GM23338 (cell line): ENCODE measurements at regions not wholly inside any gene's neighbourhood (a gene's known extent, or its start where the extent isn't known, plus 50 kb on each side); places are given as distances from the start of the nearest gene placed in this dataset.

ENCODE experiments used
- ATAC-seq: fragments of 200-7000 bp; cut with Tn5 transposase; 3 replicates; pipeline ENCODE4 v1.9.1; 2020
- DNase-seq: peaks from one replicate; pipeline ENCODE4 v3.0.0-alpha.2; 2015; ENCODE audit warnings: low spot score
- H2AFZ ChIP-seq: fragments of 200-600 bp; sonication (generic); 2 replicates; pipeline ENCODE4 v1.8.0; 2016; ENCODE audit warnings: antibody characterized with exemption, mild to moderate bottlenecking, moderate library complexity
- H3F3A ChIP-seq: fragments of 200-600 bp; sonication (generic); replicated peaks from 2 replicates; pipeline ENCODE4 v1.8.0; 2017; ENCODE audit warnings: antibody characterized with exemption, mixed run types, low read depth
- H3K27ac ChIP-seq: fragments of 200-600 bp; sonication (generic); 2 replicates; pipeline ENCODE4 v1.6.1; 2016; ENCODE audit warnings: low read depth
- H3K27me3 ChIP-seq: fragments of 200-600 bp; sonication (generic); 2 replicates; pipeline ENCODE4 v1.8.0; 2016; ENCODE audit warnings: mild to moderate bottlenecking, mixed run types, moderate library complexity; ENCODE audit not compliant: insufficient read depth
- H3K36me3 ChIP-seq: fragments of 200-600 bp; sonication (generic); 2 replicates; pipeline ENCODE4 v1.8.0; 2016; ENCODE audit warnings: mild to moderate bottlenecking; ENCODE audit not compliant: insufficient read depth
- H3K4me1 ChIP-seq: fragments of 200-600 bp; sonication (generic); 2 replicates; pipeline ENCODE4 v1.8.0; 2016; ENCODE audit warnings: mild to moderate bottlenecking, moderate library complexity; ENCODE audit not compliant: insufficient read depth
- H3K4me2 ChIP-seq: fragments of 200-600 bp; sonication (generic); 2 replicates; pipeline ENCODE4 v1.7.1; 2017; ENCODE audit warnings: mixed run types
- H3K4me3 ChIP-seq: fragments of 200-600 bp; sonication (generic); 2 replicates; pipeline ENCODE4 v1.6.1; 2016; ENCODE audit warnings: mixed run types
- H3K79me2 ChIP-seq: fragments of 200-600 bp; sonication (generic); replicated peaks from 2 replicates; pipeline ENCODE4 v1.8.0; 2017; ENCODE audit warnings: mild to moderate bottlenecking; ENCODE audit not compliant: insufficient read depth
- H3K9me2 ChIP-seq: fragments of 200-600 bp; sonication (generic); 2 replicates; pipeline ENCODE4 v1.8.0; 2017; ENCODE audit not compliant: insufficient read depth
- H4K20me1 ChIP-seq: fragments of 200-600 bp; sonication (generic); replicated peaks from 2 replicates; pipeline ENCODE4 v1.8.0; 2017; ENCODE audit warnings: mild to moderate bottlenecking; ENCODE audit not compliant: insufficient read depth
- H3K27ac Mint-ChIP-seq: 2 replicates; pipeline ENCODE4 v1.8.0; 2020; ENCODE audit warnings: inconsistent platforms, mild to moderate bottlenecking, moderate library complexity, mixed read lengths
- H3K27me3 Mint-ChIP-seq: 3 replicates; pipeline ENCODE4 v1.8.0; 2022; ENCODE audit warnings: low read depth, mild to moderate bottlenecking, moderate library complexity, mixed read lengths, inconsistent platforms; ENCODE audit not compliant: insufficient read depth, poor library complexity
- H3K36me3 Mint-ChIP-seq: 3 replicates; pipeline ENCODE4 v1.8.0; 2021; ENCODE audit warnings: low read depth, mild to moderate bottlenecking, inconsistent platforms, moderate library complexity, mixed read lengths
- H3K4me1 Mint-ChIP-seq: 3 replicates; pipeline ENCODE4 v1.8.0; 2020; ENCODE audit warnings: mild to moderate bottlenecking, inconsistent platforms, mixed read lengths
- H3K4me3 Mint-ChIP-seq: 3 replicates; pipeline ENCODE4 v1.8.0; 2021; ENCODE audit warnings: moderate library complexity, mild to moderate bottlenecking, inconsistent platforms, mixed read lengths
- H3K9me3 Mint-ChIP-seq: 3 replicates; pipeline ENCODE4 v1.8.0; 2020; ENCODE audit warnings: moderate library complexity, mild to moderate bottlenecking, inconsistent platforms, mixed read lengths
- CREB1 ChIP-seq: fragments of 250-450 bp; sonication (Bioruptor Pico); IDR thresholded peaks from 2 replicates; pipeline ENCODE4 v1.5.0; 2020; ENCODE audit warnings: low read depth, mild to moderate bottlenecking, moderate library complexity
- CTCF ChIP-seq, 2 experiments: fragments of 200-600 bp in 1 of 2; sonication (generic) in 1 of 2; conservative IDR thresholded peaks; 2 replicates each; pipeline versions ENCODE4 v1.5.1 to v1.6.1; 2016 to 2017; ENCODE audit warnings: antibody characterized with exemption in 2 of 2, low read depth in 2 of 2, mild to moderate bottlenecking in 2 of 2, moderate library complexity in 1 of 2
- ETS1 ChIP-seq: IDR thresholded peaks from 2 replicates; pipeline ENCODE4 v1.6.1; 2016; ENCODE audit warnings: antibody characterized with exemption
- EZH2phosphoT487 ChIP-seq: fragments of 200-600 bp; sonication (generic); IDR thresholded peaks from one replicate; pipeline ENCODE4 v1.8.1; 2018; ENCODE audit warnings: antibody characterized with exemption; ENCODE audit not compliant: unreplicated experiment
- NANOG ChIP-seq: IDR thresholded peaks from 2 replicates; pipeline ENCODE4 v1.6.1; 2016; ENCODE audit warnings: antibody characterized with exemption, borderline replicate concordance
- POLR2AphosphoS5 ChIP-seq: IDR thresholded peaks from 2 replicates; pipeline ENCODE4 v1.6.1; 2016; ENCODE audit warnings: antibody characterized with exemption, low read depth
- REST ChIP-seq: IDR thresholded peaks from one replicate; pipeline ENCODE4 v1.6.1; 2018; ENCODE audit warnings: antibody characterized with exemption; ENCODE audit not compliant: unreplicated experiment
- STAT1 ChIP-seq: IDR thresholded peaks from one replicate; pipeline ENCODE4 v1.6.1; 2016; ENCODE audit warnings: antibody characterized with exemption; ENCODE audit not compliant: unreplicated experiment
- ZNF331 ChIP-seq: fragments of 250-450 bp; sonication (Bioruptor Pico); IDR thresholded peaks from 2 replicates; pipeline ENCODE4 v1.5.0; 2020; ENCODE audit warnings: low read depth, mild to moderate bottlenecking, moderate library complexity
- ZNF462 ChIP-seq: fragments of 250-450 bp; sonication (Bioruptor Pico); IDR thresholded peaks from 2 replicates; pipeline ENCODE4 v1.5.0; 2020; ENCODE audit warnings: mild to moderate bottlenecking, moderate library complexity

GRCh38 chr10:118873738-118874105 is 119.0 kb upstream of the CACUL1 start:
- ATAC-seq (no peak), DNase-seq (no peak)
- no peak overlapping the region for H3K27ac ChIP-seq
- H3K4me2 ChIP-seq, result no peak overlapping the region
- H3K36me3 ChIP-seq, result no peaks in the 10 kb centered on the region
- no peaks in the 10 kb centered on the region; the same call in 1 of the 2 replicates for H3K9me2 ChIP-seq
- no peaks in the 10 kb centered on the region for H3K27me3 Mint-ChIP-seq
- H3K36me3 Mint-ChIP-seq, result no peaks in the 10 kb centered on the region
- no peak for TF ChIP-seq CREB1
- no peak overlapping the region for H3K27ac Mint-ChIP-seq
- no peak overlapping the region for H3K4me3 ChIP-seq
- H2AFZ ChIP-seq, result peak overlapping the region; percentile 74; the same call in 1 of the 2 replicates
- H3K9me3 Mint-ChIP-seq, result peaks cover 9% of the 10 kb centered on the region
- H3K4me1 ChIP-seq, result no peaks in the 10 kb centered on the region; the same call in 1 of the 2 replicates
- H3F3A ChIP-seq, result no peaks in the 10 kb centered on the region
- H3K79me2 ChIP-seq, result no peaks in the 10 kb centered on the region
- no peaks in the 10 kb centered on the region for H3K27me3 ChIP-seq
- H3K4me3 Mint-ChIP-seq, result no peak overlapping the region
- no peaks in the 10 kb centered on the region for H4K20me1 ChIP-seq
- peaks cover 18% of the 10 kb centered on the region for H3K4me1 Mint-ChIP-seq

- DNase-seq (no peak), ATAC-seq (no peak)
- Histone ChIP-seq H3K36me3 (no peaks in the 10 kb centered on the region), H3K4me1 (no peaks in the 10 kb centered on the region; the same call in 1 of the 2 replicates), H2AFZ (no peak overlapping the region), H4K20me1 (no peaks in the 10 kb centered on the region), H3K27ac (no peak overlapping the region), H3K4me3 (no peak overlapping the region), H3K4me2 (no peak overlapping the region), H3K9me2 (no peaks in the 10 kb centered on the region; the same call in 1 of the 2 replicates), H3K79me2 (no peaks in the 10 kb centered on the region), H3F3A (no peaks in the 10 kb centered on the region), H3K27me3 (no peaks in the 10 kb centered on the region)
- Mint-ChIP-seq H3K27me3 (no peaks in the 10 kb centered on the region), H3K27ac (no peak overlapping the region), H3K4me1 (peaks cover 18% of the 10 kb centered on the region), H3K9me3 (peaks cover 9% of the 10 kb centered on the region), H3K4me3 (no peak overlapping the region), H3K36me3 (no peaks in the 10 kb centered on the region)
- TF ChIP-seq ZNF331 (no peak), STAT1 (no peak), REST (no peak), POLR2AphosphoS5 (no peak), CTCF (conservative IDR thresholded peaks at IDR 0.05; ENCODE audit: low read depth in 2 of 2) (no peak), CREB1 (no peak), ETS1 (no peak), NANOG (no peak), EZH2phosphoT487 (no peak), ZNF462 (CRISPR knock-in tag) (no peak)
These were observed 119.4 kb upstream of the CACUL1 start for GRCh38 chr10:118874171-118874570.
